ENCODE measurements at regions not wholly inside any gene's neighbourhood (a gene's known extent, or its start where the extent isn't known, plus 50 kb on each side); places are given as distances from the start of the nearest gene placed in this dataset.

- TF ChIP-seq ZNF396 (CRISPR knock-in tag; IDR thresholded peaks at IDR 0.05; ENCODE audit: borderline replicate concordance) = no peak
- no peak for TF ChIP-seq ZBTB21 (CRISPR knock-in tag; IDR thresholded peaks at IDR 0.05; ENCODE audit: borderline replicate concordance)
- no peak for TF ChIP-seq CBFB (CRISPR knock-in tag; IDR thresholded peaks at IDR 0.05; ENCODE audit: low read depth)
- no peak for TF ChIP-seq MAX (CRISPR knock-in tag; IDR thresholded peaks at IDR 0.05)
- TF ChIP-seq ATF2 (CRISPR knock-in tag; IDR thresholded peaks at IDR 0.05; ENCODE audit: borderline replicate concordance, low read depth) = no peak
- TF ChIP-seq ELF4 (CRISPR knock-in tag; IDR thresholded peaks at IDR 0.05; ENCODE audit: low read depth) = no peak
- TF ChIP-seq ZNF219 (CRISPR knock-in tag; IDR thresholded peaks at IDR 0.05; ENCODE audit: borderline replicate concordance) = no peak
- TF ChIP-seq, protein P1, sequence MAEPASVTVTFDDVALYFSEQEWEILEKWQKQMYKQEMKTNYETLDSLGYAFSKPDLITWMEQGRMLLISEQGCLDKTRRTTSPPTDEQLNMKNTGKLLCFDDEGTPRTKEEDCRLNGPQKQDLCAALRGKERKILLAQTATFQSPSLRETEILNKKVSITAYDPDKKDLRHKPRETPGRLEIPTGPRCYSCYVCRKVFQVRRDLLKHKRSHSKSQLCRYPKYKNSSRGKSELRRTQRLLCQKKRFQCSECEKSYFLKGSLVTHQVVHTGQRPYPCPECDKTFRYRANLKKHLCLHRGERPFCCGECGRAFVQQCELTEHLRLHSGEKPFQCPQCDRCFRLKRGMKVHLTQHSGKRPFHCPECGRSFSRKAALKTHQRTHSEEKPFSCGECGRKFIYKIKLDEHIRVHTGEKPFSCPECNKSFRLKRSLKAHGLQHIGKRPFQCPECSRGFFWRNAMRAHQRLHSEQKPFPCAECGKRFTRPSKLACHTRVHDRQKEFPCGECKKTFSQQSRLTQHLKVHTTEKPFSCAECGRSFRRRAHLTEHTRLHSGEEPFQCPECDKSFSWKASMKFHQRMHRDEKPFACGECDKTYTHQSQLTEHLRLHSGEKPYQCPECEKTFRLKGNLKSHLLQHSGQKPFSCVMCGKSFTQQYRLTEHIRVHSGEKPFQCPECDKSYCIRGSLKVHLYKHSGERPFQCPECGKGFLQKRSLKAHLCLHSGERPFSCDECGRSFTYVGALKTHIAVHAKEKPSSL (CRISPR knock-in tag; conservative IDR thresholded peaks at IDR 0.05) = no peak
- no peak for TF ChIP-seq NR2C2 (CRISPR knock-in tag; IDR thresholded peaks at IDR 0.05)
- no peak for TF ChIP-seq SMAD4 (CRISPR knock-in tag; IDR thresholded peaks at IDR 0.05)
- no peak for TF ChIP-seq TP53 (CRISPR knock-in tag; IDR thresholded peaks at IDR 0.05)
- no peak for TF ChIP-seq ZNF423 (CRISPR knock-in tag; IDR thresholded peaks at IDR 0.05)
- no peak for TF ChIP-seq CREB1 (CRISPR knock-in tag; IDR thresholded peaks at IDR 0.05)
Observed at GRCh38 chr2:67709835-67710234, 312.7 kb downstream of the ETAA1 start (continued).

DNA sequence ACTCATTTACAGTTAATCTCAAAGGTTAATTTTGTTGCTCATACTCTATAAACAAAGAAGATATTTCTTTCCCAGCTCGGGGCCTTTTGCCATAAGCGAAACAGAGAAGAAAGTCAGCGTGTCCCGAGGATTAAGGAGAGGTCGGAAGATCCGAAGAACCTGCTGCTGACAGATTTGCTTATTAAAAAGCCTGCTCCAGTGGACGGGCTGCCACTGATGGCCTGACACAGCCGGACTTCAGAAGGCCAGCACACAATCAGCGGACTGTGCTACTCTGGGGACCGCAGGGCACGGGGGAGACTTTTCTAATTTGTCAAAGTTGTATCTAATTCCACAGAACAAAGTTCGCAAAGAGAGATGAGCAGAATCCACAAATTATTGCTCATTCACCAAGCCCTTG lies 315.4 kb downstream of the ETAA1 start:
- H3K4me1 Mint-ChIP-seq = no peaks in the 10 kb centered on the region
- H3K9me3 Mint-ChIP-seq = no peaks in the 10 kb centered on the region; the same call in 1 of the 2 replicates
- H3K27ac Mint-ChIP-seq = no peak overlapping the region; the same call in 1 of the 2 replicates
- TF ChIP-seq, protein P2, sequence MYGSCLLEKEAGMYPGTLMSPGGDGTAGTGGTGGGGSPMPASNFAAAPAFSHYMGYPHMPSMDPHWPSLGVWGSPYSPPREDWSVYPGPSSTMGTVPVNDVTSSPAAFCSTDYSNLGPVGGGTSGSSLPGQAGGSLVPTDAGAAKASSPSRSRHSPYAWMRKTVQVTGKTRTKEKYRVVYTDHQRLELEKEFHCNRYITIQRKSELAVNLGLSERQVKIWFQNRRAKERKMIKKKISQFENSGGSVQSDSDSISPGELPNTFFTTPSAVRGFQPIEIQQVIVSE (CRISPR knock-in tag; IDR thresholded peaks at IDR 0.05; ENCODE audit: borderline replicate concordance) = no peak
- TF ChIP-seq ESRRA (CRISPR knock-in tag; IDR thresholded peaks at IDR 0.05; ENCODE audit: borderline replicate concordance) (no peak), FOXP4 (CRISPR knock-in tag; IDR thresholded peaks at IDR 0.05) (no peak), GTF2I (CRISPR knock-in tag; conservative IDR thresholded peaks at IDR 0.05) (no peak), SMAD4 (CRISPR knock-in tag; IDR thresholded peaks at IDR 0.05) (no peak), NFATC4 (CRISPR knock-in tag; IDR thresholded peaks at IDR 0.05) (no peak), HMGXB4 (CRISPR knock-in tag; IDR thresholded peaks at IDR 0.05) (no peak)
- DNase-seq (ENCODE audit: low spot score) (no peak), ATAC-seq (no peak)
- no peaks in the 10 kb centered on the region for H3K27me3 Mint-ChIP-seq (ENCODE audit: low read depth)
- H3K4me3 Mint-ChIP-seq = no peak overlapping the region
- ChIA-PET CTCF (no interaction called here), POLR2A (no interaction called here)
- no peaks in the 10 kb centered on the region for H3K36me3 Mint-ChIP-seq
